ENCODE measurements at regions not wholly inside any gene's neighbourhood (a gene's known extent, or its start where the extent isn't known, plus 50 kb on each side); places are given as distances from the start of the nearest gene placed in this dataset.

GRCh38 chr15:97129674-97130073 lies 799.2 kb downstream of the NR2F2 start:
- no peak for DNase-seq

DNA sequence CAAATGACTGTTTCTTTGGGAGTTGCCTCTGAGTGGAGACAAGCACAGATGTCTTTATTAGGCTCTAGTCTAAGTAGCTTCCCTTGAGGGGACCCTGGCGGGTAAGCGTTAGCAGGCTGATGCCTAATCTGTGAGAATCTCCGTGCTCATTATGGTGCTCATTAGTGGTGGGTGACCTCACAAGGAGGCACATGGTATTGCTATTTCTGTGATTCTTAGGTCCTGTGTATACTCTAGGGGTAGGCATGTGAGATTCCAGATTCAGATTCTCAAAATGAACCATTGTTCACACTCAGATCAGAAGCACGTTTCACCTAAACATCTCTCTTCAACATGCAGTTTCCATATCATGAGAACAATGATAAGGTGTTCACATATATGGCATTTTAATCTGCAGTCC lies 809.7 kb downstream of the NR2F2 start:
- no peak for DNase-seq

DNA sequence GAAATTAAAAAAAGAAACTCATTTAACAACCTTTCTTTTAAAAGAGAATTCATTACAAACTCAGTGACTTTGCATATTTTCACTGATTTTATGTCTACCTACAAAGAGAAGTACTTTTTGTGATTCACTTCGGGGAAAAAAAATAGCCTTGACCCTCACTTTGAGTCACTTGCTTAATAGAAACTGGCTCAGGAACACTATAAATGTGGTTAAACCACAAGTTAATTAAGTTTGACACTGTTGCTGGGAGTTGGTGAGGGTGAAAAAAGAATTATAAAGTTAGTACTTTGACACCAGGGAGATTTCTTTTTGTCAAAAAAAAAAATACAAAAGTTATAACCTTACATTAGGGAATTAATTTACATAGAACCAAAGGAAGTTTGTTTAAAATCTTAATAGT lies 810.9 kb downstream of the NR2F2 start:
- no peak for DNase-seq

- no peak for DNase-seq
Observed at GRCh38 chr15:97141871-97142270, 811.4 kb downstream of the NR2F2 start.

- DNase-seq = no peak
Observed at GRCh38 chr15:97143592-97144376, 813.3 kb downstream of the NR2F2 start.

- DNase-seq = no peak
Observed at GRCh38 chr15:97144377-97144711, 813.8 kb downstream of the NR2F2 start.

DNA sequence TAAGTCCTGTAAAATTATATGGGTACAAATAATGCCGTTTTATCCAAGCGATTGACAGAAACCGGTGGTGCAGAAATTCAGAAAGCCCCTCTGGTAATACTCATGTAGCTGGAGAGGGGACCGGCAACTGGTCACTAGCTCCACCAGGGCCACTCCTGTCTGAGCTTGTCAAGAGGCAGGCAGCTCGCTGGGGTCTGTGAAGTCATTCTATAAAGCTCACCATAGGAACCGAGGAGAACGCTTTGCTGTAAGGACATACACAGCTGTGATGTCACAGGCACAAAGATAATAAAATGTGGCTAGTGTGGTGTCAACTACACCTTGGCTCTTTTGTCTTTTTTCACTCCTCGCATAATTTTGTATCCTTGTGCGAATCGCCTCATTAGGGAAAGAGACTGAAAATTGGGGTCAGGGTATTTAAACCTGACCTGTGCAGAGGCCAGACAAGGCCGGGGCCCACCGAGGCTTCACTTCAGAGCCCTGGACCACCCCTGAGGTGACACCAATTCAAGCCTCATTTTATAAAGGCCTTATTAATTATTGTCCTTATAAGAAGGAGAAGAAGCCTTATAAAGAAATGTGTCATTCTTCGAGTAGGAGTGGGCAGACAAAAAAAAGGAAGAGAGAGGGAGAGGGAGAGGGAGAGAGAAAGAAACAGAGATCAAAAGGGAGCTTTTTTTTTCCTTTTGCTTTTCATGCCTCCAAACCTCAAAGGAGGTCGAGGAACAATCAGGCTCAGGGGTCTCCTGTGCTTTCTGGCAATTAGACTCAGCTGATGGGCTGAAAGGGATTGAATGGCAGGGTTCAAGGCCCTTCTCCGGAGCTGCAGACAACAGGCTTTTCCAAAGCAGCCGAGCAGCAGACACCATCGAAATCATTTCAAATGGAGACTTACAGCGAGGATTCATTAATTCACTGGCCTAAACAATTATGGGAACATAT lies 813.3 kb upstream of the ARRDC4 start:
- no peak for DNase-seq

DNA sequence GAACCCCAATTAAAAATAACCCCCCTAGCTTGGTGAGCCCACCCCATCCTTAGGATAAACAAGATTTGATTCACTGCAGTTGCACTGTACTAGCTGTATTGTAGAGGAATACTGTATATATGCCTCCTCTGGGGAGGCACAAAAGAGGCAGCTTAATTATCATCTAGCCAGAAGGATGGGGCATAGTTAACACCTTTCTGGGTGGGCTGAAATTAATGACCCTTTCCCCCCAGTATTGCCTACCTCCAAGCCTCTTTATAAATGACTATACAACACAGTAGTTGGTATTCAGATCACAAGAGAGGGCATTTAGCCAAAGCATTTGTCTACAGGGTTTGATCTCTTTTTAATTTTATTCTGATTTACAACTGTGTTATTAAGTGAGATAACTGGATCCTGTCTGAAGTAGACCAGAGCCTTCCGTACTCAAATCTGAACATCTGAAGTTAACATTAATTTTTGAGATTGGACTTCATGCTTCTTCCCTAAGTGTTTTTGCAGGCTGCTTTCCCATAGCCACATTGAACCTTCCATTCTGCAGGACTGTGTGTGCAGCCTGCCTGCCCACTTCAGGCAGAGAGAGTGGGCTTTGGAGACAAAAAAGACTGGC lies 807.0 kb upstream of the ARRDC4 start:
- no peak for DNase-seq

GRCh38 chr15:97156739-97157265 lies 803.7 kb upstream of the ARRDC4 start:
- no peak for DNase-seq

GRCh38 chr15:97162805-97163495 lies 797.6 kb upstream of the ARRDC4 start:
- no peak for DNase-seq

DNA sequence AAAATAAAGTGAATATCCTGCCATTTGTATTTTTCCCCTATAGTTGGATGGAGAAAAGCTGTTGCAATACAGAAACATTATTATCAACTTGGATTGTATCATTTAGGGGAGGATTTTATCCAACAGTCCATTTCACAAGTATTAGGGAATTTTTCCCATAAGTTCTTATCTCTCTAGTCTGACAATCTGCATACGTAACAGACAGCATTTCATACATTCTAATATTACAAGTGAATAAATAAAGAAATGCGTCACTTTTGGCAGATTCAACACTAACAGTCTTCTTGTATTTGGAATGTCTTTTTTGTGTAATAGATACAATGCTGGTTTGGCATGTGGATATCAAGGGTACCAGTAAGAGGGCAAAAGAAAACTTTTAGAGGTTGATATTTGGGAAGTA lies 795.3 kb upstream of the ARRDC4 start:
- no peak for DNase-seq

DNA sequence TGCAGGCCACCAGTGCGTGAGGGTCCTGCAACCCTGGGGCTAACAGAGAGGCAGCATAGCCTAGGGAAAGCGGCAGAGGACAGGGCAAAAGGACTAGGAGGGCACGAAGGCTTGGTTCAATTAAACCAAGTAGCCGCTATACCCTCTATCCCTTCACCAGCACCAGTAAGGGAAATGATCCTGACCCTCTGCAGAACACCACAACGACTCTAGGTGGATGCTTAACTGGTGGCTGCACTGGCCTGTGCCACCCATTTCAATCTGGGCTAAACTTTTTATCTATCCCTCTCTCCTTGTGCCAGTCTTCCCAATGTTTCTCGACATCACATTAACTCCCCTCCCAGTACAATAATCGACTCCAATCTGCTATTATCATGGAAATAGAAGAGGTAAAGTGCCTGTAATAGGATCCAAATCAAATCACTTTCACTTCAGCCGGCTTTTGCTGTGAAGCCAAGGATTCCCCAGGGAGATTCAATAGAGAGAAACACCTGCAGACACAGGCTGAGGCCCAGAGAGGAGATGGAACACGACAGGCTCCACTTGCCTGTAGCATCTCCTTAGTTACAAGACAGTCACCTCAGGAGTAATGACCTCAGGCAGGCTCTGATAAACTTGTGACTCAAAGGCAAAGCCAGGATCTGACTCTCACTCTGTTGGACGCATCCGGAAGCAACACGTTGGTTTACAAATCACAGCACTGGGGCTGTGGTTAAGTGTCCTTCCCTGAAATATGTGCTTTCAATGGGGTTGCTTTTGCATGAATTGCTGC lies 791.6 kb upstream of the ARRDC4 start:
- no peak for DNase-seq

DNA sequence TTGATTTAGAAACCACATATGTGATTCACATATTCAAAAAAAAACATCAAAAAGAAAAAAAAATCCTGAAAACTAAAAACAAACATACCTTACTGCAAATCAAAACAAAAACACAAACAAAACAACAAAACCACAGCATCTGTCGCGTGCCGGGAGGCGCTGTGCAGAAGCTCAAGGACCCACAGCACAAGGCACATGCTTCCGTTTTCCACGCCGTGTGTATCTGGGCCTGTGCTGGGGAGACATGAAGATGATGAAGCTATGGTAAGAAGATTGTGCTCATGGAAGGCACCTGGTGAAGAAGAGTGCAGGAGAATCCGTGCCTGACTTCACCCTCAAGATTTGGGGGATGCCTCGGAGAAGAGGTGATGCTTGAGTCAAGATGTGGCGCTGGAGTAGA lies 788.9 kb upstream of the ARRDC4 start:
- DNase-seq = no peak

- no peak for DNase-seq
Observed at GRCh38 chr15:97174886-97175540, 785.5 kb upstream of the ARRDC4 start.

GRCh38 chr15:97177151-97177577 lies 783.3 kb upstream of the ARRDC4 start:
- DNase-seq = no peak

GRCh38 chr15:97182581-97182980 lies 777.9 kb upstream of the ARRDC4 start:
- no peak for DNase-seq

DNA sequence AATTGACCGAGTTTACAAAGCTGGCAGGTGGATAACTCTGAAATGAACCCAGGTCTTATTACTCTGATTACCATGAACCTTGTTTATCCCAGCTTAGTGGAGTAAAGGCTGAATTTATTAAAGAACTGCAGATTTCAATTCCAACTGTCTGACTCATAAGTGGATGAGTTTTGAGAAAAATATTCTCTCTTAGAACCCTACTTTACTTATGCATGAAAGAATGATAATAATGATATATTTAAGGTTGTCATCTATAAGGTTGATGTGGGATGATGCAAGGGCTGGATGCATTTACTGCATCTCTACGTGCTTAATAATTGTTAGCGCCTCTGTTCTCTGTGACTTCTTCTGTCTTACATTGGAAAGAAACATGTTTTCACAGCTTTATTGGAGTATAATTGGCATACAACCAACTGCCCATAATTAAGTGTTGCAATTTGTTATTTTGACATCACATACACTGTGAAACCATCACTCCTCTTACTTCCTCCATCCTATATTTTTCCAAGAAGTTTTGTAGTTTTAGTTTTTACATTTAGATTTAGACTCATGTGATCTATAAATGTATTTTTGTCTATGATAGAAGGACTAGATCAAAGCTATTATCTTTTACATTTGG lies 771.2 kb upstream of the ARRDC4 start:
- DNase-seq = no peak

GRCh38 chr15:97194750-97195149 lies 765.8 kb upstream of the ARRDC4 start:
- no peak for DNase-seq

- DNase-seq = no peak
Observed at GRCh38 chr15:97196048-97197014, 764.2 kb upstream of the ARRDC4 start.

All from activated CD4-positive, alpha-beta T cell treated with anti-CD3 and anti-CD28 coated beads for 48 hours (primary cell).